A673 (cell line): ENCODE measurements at regions not wholly inside any gene's neighbourhood (a gene's known extent, or its start where the extent isn't known, plus 50 kb on each side); places are given as distances from the start of the nearest gene placed in this dataset.
"Not testable (repeated sequence)": the region's sequence is repeated elsewhere in the genome, so short reads cannot be mapped to it uniquely, and the experiment has no call there.

Experiments used
- BruUV-seq: library from RNA; stranded (reverse); fragments of 400-500 nt; replicated peaks from 2 replicates; lab custom pipeline; 2021; lab: Mats Ljungman, UMichigan
- CTCF ChIA-PET: fragments of 300-600 bp; sonication (Branson Sonifier 250); formaldehyde crosslinking; loops from one replicate; lab custom pipeline; 2022; ENCODE audit warnings: antibody characterized with exemption; lab: Charles Lee
- POLR2A ChIA-PET: fragments of 300-600 bp; sonication (Branson Sonifier 250); formaldehyde crosslinking; loops from one replicate; lab custom pipeline; 2022; ENCODE audit warnings: antibody characterized with exemption; ENCODE audit not compliant: low non-redundant PET; lab: Charles Lee
- DNase-seq: peaks from one replicate; pipeline ENCODE4 v3.0.0-alpha.2; 2015; ENCODE audit warnings: low spot score
- H3K27ac ChIP-seq: fragments of 200-600 bp; sonication (generic); 2 replicates; pipeline ENCODE4 v1.5.1; 2016; ENCODE audit warnings: mixed run types, low read depth, mild to moderate bottlenecking, mixed read lengths, antibody characterized with exemption, low read length; ENCODE audit not compliant: poor library complexity, severe bottlenecking
- H3K27me3 ChIP-seq: fragments of 200-600 bp; sonication (generic); replicated peaks from 2 replicates; pipeline ENCODE4 v1.6.1; 2017; ENCODE audit warnings: mixed run types, low read depth, mild to moderate bottlenecking, mixed read lengths, antibody characterized with exemption, low read length; ENCODE audit not compliant: insufficient read depth, poor library complexity
- H3K36me3 ChIP-seq: fragments of 200-600 bp; sonication (generic); 2 replicates; pipeline ENCODE4 v1.6.1; 2016; ENCODE audit warnings: mixed run types, mild to moderate bottlenecking, mixed read lengths, antibody characterized with exemption, low read length; ENCODE audit not compliant: insufficient read depth, poor library complexity, severe bottlenecking
- H3K4me1 ChIP-seq: fragments of 200-600 bp; sonication (generic); 2 replicates; pipeline ENCODE4 v1.6.1; 2017; ENCODE audit warnings: mixed run types, mild to moderate bottlenecking, mixed read lengths, antibody characterized with exemption, low read length; ENCODE audit not compliant: insufficient read depth, poor library complexity, severe bottlenecking
- H3K4me3 ChIP-seq: fragments of 200-600 bp; sonication (generic); 2 replicates; pipeline ENCODE4 v1.5.1; 2016; ENCODE audit warnings: low read depth, mixed run types, mild to moderate bottlenecking, mixed read lengths, low read length; ENCODE audit not compliant: poor library complexity, severe bottlenecking
- H3K9me3 ChIP-seq: fragments of 200-600 bp; sonication (generic); 2 replicates; pipeline ENCODE4 v1.6.1; 2016; ENCODE audit warnings: mixed run types, low read depth, mild to moderate bottlenecking, mixed read lengths, antibody characterized with exemption, low read length; ENCODE audit not compliant: poor library complexity, severe bottlenecking
- CTCF ChIP-seq: fragments of 300-800, 200-600 bp; sonication (generic); conservative IDR thresholded peaks from 2 replicates; pipeline ENCODE4 v1.5.1; 2017; ENCODE audit warnings: low read depth, mild to moderate bottlenecking, antibody characterized with exemption, low read length, moderate library complexity, mixed read lengths
- EZH2 ChIP-seq: fragments of 200-600 bp; sonication (generic); IDR thresholded peaks from 2 replicates; pipeline ENCODE4 v1.6.1; 2017; ENCODE audit warnings: borderline replicate concordance, low read depth, mild to moderate bottlenecking, mixed read lengths, antibody characterized with exemption, low read length; ENCODE audit not compliant: poor library complexity, severe bottlenecking
- intact Hi-C: fragments of 100-400 bp; cut with micrococcal nuclease; formaldehyde crosslinking; loops from one replicate; pipeline ENCODE4 v1.10.0; 2022; ENCODE audit not compliant: unreplicated experiment

- Histone ChIP-seq H3K4me1 (no peaks in the 10 kb centered on the region), H3K36me3 (no peaks in the 10 kb centered on the region), H3K4me3 (no peak overlapping the region), H3K9me3 (peaks cover 25% of the 10 kb centered on the region), H3K27me3 (no peaks in the 10 kb centered on the region), H3K27ac (no peak overlapping the region)
- POLR2A ChIA-PET, result no interaction called here
- no peak for DNase-seq
- no peak for TF ChIP-seq EZH2
- no peak for TF ChIP-seq CTCF
- no TSS peak for BruUV-seq
- CTCF ChIA-PET, result no interaction called here
- intact Hi-C loops, result no loop called here
Observed at GRCh38 chrX:63526863-63527262, 175.7 kb upstream of the SPIN4 start.

DNA sequence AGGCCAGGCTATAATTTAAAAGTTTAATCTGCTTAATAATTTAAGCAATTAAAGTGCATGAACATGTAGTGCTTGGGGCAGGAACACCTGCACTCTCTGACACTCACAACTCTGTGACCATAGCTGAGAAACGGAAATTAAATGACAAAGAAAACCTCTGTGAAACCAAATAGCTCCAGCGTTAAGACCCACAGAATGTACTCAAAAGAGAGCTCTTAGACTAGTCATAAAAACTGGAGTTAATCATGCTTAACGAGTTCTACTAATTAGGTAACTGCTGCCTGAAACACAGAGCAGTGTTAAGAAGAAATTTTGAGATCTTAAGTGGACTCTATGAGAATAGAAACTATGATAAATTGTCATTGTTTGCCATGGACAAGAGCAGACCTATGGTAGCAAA, 174.4 kb upstream of the SPIN4 start:
- intact Hi-C loops, result no loop called here
- no peaks in the 10 kb centered on the region for H3K36me3 ChIP-seq
- no peak overlapping the region for H3K4me3 ChIP-seq
- BruUV-seq, result no TSS peak
- H3K27ac ChIP-seq, result no peak overlapping the region
- no peak for DNase-seq
- peaks cover 17% of the 10 kb centered on the region for H3K9me3 ChIP-seq
- CTCF ChIA-PET, result no interaction called here
- no peaks in the 10 kb centered on the region for H3K4me1 ChIP-seq
- no peak for TF ChIP-seq CTCF
- no peak for TF ChIP-seq EZH2
- H3K27me3 ChIP-seq, result no peaks in the 10 kb centered on the region
- POLR2A ChIA-PET, result no interaction called here

DNA sequence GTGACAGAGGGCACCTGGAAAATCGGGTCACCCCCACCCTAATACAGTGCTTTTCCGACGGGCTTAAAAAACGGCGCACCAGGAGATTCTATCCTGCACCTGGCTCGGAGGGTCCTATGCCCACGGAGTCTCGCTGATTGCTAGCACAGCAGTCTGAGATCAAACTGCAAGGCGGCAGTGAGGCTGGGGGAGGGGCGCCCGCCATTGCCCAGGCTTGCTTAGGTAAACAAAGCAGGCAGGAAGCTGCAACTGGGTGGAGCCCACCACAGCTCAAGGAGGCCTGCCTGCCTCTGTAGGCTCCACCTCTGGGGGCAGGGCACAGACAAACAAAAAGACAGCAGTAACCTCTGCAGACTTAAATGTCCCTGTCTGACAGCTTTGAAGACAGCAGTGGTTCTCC, 168.2 kb upstream of the SPIN4 start:
- DNase-seq, CTCF ChIA-PET, H3K27ac ChIP-seq, BruUV-seq, POLR2A ChIA-PET, intact Hi-C loops, H3K4me1 ChIP-seq, H3K27me3 ChIP-seq, H3K36me3 ChIP-seq, H3K4me3 ChIP-seq, H3K9me3 ChIP-seq: not testable (repeated sequence)

DNA sequence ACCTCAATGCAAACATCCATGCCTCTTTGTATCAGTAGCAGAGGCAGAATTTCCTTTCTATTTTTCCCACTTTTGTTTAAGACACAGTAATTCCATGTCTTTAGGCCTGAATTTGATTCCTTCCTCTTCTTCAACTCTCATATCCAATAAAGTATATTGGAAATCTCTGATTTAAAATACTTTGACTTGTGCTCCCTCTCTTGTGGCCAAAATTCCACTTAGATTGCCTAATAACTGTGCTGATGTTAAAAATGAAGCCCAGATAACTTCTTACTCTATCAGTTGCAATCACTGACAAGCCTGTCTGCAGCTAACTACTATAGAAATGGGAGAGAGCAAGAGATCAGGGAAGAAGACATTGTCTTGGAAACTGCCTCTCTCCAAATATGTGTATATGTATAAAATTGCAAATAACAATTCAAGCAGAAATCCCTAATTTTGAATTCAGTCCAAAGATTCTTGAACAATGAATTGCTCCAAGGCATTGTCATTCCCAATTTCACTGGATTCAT, 163.5 kb upstream of the SPIN4 start:
- intact Hi-C loops, result no loop called here
- H3K4me1 ChIP-seq, result no peaks in the 10 kb centered on the region
- no peaks in the 10 kb centered on the region for H3K36me3 ChIP-seq
- no peak overlapping the region for H3K4me3 ChIP-seq
- ChIA-PET CTCF (no interaction called here), POLR2A (no interaction called here)
- H3K27me3 ChIP-seq, result no peaks in the 10 kb centered on the region
- no TSS peak for BruUV-seq
- peaks cover 5% of the 10 kb centered on the region for H3K9me3 ChIP-seq
- no peak overlapping the region for H3K27ac ChIP-seq
- no peak for DNase-seq
- TF ChIP-seq EZH2, result no peak
- no peak for TF ChIP-seq CTCF
